Caki2 (cell line): ENCODE measurements at regions not wholly inside any gene's neighbourhood (a gene's known extent, or its start where the extent isn't known, plus 50 kb on each side); places are given as distances from the start of the nearest gene placed in this dataset.

Experiments
- DNase-seq: peaks from one replicate; pipeline ENCODE4 v3.0.0-alpha.2; 2015; ENCODE audit warnings: low read depth
- in situ Hi-C: cut with HindIII; loops from 2 replicates; pipeline ENCODE4 v1.10.0; 2016; ENCODE audit warnings: low sequenced_read_pairs, low pct_unique_long_range_greater_than_20kb, mixed read lengths

DNA sequence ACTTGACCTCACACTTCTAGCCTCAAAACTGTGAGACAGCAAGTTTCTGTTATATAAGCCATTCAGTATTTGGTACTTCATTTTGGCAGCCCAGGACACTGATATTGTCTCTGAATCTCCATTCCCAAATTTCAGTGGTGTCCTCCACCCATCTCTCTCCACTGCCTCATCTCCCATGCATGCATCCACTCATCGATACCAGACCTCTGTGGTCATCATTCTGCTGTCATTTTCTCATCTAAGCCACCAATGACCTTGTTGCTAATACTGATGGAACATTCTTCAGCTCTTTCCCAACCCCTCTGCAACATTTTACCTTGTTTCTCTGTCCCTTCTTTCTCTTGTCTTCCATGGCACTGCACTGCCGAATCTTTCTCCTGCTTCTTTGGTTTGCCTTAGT, 221.8 kb downstream of the SNX18 start:
- in situ Hi-C loops: no loop called here
- no peak for DNase-seq

GRCh38 chr5:54738973-54739367, 221.4 kb downstream of the SNX18 start:
- no peak for DNase-seq
- in situ Hi-C loops: no loop called here

DNA sequence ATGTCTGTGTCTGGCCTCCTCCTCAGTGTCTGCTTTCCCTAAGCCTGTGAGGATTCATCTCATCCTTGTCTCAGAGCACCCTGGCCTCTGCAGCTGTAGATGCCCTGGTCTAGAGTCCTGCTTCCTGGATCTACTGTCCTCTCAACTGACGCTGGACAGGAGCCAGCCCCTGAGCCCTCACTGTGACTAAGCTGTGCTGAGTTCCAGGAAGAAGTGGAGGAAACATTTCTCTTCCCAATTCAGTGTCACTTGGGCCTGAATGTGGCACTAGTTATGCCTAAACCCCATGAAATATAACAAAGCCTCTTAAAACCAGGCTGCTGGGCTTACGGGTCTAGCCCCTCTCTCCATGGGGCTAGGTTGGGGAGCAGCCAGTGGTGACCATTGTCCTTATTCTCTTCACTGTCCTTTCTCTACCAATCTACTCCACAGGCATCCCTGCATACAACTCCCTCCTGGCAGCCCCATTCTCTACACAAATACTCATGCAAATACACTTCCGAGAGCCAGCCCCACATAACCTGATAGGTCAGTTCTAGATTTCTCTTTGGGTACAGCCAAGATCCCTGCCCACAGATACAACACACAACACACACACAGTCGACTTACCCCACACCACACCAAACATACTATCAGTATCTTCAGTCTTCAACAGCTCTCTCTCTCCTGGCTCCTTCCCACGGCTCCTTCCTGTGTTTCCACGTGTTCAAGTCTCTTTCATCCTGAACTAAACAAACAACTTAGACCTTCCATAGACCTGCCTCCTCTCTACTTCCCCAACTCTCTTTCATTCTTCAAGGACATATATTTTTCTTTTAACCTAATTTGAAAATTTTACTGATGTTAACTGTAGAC, 220.8 kb downstream of the SNX18 start:
- no peak for DNase-seq
- in situ Hi-C loops: no loop called here

DNA sequence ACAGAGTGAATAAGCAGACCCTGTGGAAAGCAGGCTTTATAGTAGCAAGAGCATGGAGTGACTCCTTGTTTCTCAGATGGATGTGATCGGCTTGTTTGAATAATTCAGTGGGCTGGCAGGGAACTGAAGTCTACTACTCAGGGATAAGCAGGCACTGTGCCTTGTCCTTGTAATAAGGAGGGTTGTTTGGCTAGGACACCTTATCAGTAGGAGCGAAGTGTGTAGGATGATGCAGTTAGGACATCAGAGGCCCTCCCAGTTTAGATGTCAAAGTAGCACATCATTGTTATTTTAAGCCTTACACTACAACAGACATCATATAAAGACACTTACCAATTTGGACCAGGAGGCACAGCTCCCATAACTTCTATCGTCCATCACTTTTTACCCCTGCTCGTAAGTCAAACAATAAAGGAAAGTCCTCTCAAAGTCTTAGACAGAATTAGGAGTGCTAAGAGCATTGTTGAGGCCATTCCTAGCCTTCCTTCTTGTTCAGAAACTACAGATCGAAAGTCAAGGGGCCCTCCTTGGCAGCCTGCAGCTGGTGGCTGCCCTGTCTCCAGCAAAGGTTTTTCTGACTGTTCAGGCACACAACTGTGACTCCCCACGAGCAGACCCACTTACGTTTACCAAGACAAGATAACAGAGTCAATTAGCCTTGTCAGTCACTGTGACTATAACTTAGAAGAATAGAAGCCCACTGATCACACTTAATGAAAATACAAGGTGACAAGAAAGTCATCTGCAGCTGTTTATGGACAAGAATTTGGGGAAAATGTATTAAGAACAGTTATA, 218.6 kb downstream of the SNX18 start:
- no peak for DNase-seq
- in situ Hi-C loops: no loop called here

DNA sequence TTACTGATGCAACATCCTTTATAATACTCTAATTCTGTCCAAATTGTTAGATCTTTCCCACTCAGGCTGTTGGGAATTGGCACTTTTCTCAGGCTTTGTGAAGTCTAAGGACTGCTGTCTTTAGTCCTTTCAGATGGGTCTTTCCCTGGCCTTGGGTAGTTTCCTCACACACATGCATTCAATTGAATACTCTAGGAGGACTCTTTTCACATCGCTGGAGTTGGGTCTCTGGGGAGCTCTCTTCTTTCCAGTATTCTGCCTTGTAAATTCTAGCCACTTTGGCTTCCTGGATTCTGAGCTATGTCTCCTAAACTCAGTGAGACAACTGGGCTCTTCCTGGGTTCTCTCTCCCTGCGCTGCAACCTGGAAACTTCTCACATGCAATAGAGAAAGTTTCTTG, 215.5 kb downstream of the SNX18 start:
- in situ Hi-C loops: no loop called here
- no peak for DNase-seq

GRCh38 chr5:54732108-54732507, 214.5 kb downstream of the SNX18 start:
- in situ Hi-C loops: no loop called here

DNA sequence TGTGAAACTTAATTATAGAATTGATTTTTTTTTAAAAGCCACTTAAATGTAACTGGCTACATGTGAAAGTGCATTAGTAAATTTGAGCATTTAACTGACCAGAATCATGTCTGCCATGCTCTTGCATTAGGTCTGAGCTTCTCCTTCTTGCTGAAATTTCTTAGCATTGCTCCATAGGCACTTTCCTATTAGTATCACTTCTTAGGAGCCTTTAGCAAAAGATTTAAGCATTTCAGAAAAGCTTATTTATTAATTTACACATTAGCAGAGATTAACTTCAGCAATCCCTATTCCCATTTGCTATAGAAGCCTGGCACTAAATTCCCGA, 211.0 kb downstream of the SNX18 start:
- in situ Hi-C loops: no loop called here

More at GRCh38 chr5:54732108-54732507, 214.5 kb downstream of the SNX18 start:
- DNase-seq: no peak

GRCh38 chr5:54727874-54728587, 210.5 kb downstream of the SNX18 start:
- in situ Hi-C loops: no loop called here
- no peak for DNase-seq

More for the DNA sequence above, 211.0 kb downstream of the SNX18 start:
- DNase-seq: no peak

- in situ Hi-C loops: no loop called here
- no peak for DNase-seq
Measured at GRCh38 chr5:54725391-54726280, 208.1 kb downstream of the SNX18 start.

DNA sequence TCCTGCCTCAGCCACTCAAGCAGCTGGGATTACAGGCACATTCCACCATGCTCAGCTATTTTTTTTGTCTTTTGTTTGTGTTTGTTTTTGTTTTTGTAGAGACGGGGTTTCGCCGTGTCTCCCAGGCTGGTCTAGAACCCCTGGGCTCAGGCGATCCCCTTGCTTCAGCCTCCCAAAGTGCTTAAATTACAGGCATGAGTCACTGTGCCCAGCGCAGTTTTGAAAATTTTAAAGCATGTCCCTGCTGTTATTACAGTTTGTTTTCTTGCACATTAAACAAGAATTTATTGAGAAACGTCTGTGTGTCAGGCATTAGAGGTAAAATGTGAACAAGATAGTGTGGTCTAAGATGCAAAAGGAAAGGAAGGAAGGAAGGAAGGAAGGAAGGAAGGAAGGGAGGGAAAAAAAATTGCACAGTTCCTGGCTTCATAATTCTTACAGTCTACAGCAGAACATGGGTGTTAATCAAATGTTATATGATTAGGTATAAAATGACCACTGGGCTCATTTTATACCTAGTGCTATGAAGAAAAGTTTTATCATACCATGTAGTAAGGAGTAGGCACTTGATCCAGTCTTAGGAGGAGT, 205.4 kb downstream of the SNX18 start:
- in situ Hi-C loops: no loop called here
- DNase-seq: no peak

DNA sequence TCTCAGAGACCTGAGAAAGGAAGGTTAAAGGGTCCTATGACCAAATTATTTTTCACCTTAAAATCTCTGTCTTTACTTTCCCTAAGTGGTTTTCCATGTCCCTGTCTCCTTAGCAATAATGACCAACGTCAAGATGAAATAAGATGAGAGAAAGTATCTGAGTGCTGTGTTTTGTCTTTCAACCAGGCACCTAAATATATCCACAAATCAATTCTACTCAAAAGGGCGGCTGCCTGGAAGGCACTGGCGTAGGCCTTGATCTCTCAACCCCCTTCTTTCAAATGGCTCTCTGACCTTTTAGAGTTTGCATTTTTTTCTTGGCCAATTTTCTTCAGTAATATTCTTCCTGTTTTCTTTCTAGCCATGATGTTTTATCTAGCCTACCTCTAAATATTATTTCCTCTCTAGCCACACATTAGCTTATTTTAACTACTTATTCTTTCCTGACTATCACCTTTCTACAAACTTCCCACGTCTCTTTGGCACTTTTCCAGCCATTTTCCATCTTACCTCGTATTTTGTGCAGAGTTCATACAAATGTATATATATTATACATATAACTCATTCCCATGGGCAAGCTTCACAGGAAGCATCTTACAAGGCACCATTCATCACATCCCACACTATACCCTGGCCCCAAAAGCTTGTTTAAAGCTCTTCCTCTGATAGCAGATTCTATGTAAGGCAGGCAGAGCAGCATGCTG, 204.5 kb downstream of the SNX18 start:
- no peak for DNase-seq
- in situ Hi-C loops: no loop called here

DNA sequence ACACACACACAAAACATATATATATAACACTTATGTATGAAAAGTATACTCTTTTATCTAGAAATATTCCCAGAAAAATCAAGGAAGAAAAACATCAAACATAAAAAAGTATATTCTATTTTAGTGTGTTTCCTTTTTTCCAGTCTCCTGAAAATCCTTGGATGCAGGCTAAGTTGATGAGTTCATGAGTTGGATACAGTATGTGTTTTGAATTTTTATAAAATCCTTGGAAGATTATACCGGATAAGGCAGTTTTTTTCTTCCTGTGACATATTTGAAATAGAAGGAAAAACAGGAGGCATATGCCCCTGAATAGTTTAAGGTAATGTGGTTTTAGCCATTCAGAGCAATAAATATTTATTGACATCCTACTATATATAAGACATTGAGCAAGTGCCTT, 203.6 kb downstream of the SNX18 start:
- in situ Hi-C loops: no loop called here
- no peak for DNase-seq

GRCh38 chr5:54720341-54720740, 202.8 kb downstream of the SNX18 start:
- DNase-seq: no peak

GRCh38 chr5:54719384-54720283, 202.1 kb downstream of the SNX18 start:
- DNase-seq: no peak

More at GRCh38 chr5:54720341-54720740, 202.8 kb downstream of the SNX18 start:
- in situ Hi-C loops: no loop called here

DNA sequence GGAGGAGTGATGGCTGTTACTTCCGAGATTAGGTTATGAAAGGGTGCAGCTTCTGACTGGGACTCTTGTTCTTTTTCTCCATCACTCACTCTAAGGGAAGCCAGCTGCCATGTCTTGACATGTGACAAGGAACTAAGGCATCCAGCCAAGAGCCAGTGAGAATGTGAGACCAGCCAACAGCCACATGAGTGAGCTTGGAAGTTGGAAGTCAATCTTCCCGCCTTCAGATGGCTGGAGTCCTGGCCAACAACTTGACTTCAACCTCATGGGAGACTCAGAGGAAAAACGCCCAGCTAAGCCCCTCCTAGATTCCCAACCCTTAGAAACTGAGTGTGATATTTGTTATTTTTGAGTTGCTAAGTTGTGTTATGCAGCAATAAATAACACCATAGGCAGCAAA, 201.1 kb downstream of the SNX18 start:
- in situ Hi-C loops: no loop called here
- DNase-seq: no peak

More at GRCh38 chr5:54719384-54720283, 202.1 kb downstream of the SNX18 start:
- in situ Hi-C loops: no loop called here

- in situ Hi-C loops: no loop called here
- no peak for DNase-seq
Measured at GRCh38 chr5:54717870-54718269, 200.3 kb downstream of the SNX18 start.
